GM12874 (cell line): ENCODE measurements at regions not wholly inside any gene's neighbourhood (a gene's known extent, or its start where the extent isn't known, plus 50 kb on each side); places are given as distances from the start of the nearest gene placed in this dataset.

Experiments
- TF ChIP-seq, protein P1 (sequence below): IDR thresholded peaks from 2 replicates; pipeline ENCODE4 v1.5.1; 2011; ENCODE audit warnings: low read depth, mild to moderate bottlenecking, control low read depth, low read length, moderate library complexity; ENCODE audit not compliant: insufficient read depth

DNA sequence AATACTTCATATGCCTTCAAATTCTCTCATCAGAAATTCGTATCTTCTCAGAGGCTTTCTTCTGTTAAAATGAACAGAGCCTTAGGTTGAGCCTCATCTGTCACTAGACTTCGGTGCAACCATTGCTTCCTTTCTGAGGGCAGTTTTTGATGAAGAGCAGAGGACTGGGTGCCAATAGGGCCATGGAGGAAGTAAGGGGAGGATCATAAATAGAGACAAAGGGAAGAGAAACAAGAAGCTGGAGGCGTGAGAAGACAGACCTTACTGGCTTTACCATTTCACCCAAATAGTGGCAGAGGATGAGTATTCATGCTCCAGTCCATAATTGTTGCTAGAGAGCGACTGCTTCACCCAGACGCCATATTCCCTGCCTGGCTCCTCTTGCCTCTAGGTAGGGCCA lies 215.6 kb upstream of the PKDCC start:
- TF ChIP-seq, protein P1, sequence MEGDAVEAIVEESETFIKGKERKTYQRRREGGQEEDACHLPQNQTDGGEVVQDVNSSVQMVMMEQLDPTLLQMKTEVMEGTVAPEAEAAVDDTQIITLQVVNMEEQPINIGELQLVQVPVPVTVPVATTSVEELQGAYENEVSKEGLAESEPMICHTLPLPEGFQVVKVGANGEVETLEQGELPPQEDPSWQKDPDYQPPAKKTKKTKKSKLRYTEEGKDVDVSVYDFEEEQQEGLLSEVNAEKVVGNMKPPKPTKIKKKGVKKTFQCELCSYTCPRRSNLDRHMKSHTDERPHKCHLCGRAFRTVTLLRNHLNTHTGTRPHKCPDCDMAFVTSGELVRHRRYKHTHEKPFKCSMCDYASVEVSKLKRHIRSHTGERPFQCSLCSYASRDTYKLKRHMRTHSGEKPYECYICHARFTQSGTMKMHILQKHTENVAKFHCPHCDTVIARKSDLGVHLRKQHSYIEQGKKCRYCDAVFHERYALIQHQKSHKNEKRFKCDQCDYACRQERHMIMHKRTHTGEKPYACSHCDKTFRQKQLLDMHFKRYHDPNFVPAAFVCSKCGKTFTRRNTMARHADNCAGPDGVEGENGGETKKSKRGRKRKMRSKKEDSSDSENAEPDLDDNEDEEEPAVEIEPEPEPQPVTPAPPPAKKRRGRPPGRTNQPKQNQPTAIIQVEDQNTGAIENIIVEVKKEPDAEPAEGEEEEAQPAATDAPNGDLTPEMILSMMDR, result no peak

DNA sequence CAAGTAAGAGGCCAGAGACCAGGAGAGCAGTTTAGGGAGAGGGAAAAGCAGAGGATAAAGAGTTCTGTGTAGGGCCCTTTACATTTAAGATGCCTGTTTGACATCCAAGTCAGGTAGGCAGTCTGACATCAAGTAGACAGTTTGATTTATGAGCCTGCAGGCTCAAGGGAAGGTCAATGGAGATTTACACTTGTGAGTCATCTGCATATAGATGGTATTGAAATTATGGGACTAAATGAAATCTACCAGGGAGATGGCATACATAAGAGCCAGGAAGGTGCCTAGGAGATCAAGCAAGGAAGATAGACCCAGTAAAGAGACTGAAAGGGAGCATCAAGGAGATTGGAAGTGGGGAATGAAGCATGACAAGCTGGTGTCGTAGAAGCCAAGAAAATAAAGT lies 212.4 kb upstream of the PKDCC start:
- TF ChIP-seq, protein P1, result no peak

DNA sequence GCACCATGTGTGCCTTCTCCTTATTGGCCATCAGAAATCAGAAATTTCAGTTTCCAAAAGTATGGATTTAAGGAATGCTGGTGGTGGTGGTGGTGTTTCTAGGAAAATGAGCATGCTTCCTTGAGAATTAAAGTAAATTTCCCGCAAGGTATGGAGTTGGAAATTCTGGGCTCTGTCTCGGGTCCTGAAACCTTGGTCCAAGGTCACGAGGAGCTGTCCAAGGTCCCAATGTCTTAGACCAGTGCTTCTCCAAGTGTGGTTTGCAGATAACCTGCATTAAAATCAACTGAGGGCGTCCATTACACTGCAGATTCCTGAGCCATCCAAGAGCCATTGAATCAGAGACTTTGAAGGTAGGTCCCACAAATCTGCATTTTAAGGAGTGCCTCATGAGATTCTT lies 210.9 kb upstream of the PKDCC start:
- TF ChIP-seq, protein P1, result no peak

DNA sequence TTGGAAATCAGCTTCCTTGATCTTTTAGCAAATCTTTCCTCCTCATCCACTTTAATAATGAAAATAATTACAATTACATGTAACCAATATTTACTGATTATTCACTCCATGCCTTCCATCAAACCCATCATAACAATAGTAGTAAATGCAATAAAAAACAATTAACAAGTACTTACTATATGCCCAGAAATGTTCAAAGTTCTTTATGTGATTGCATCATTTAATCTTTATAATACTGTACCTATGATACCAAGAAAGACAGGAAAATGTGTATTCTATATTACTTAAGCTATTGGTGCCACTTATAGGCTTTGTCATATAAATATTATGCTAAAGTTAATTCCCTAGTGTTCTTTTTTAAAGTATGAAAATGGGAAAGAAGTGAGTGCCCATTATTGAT lies 210.2 kb upstream of the PKDCC start:
- TF ChIP-seq, protein P1, result no peak

DNA sequence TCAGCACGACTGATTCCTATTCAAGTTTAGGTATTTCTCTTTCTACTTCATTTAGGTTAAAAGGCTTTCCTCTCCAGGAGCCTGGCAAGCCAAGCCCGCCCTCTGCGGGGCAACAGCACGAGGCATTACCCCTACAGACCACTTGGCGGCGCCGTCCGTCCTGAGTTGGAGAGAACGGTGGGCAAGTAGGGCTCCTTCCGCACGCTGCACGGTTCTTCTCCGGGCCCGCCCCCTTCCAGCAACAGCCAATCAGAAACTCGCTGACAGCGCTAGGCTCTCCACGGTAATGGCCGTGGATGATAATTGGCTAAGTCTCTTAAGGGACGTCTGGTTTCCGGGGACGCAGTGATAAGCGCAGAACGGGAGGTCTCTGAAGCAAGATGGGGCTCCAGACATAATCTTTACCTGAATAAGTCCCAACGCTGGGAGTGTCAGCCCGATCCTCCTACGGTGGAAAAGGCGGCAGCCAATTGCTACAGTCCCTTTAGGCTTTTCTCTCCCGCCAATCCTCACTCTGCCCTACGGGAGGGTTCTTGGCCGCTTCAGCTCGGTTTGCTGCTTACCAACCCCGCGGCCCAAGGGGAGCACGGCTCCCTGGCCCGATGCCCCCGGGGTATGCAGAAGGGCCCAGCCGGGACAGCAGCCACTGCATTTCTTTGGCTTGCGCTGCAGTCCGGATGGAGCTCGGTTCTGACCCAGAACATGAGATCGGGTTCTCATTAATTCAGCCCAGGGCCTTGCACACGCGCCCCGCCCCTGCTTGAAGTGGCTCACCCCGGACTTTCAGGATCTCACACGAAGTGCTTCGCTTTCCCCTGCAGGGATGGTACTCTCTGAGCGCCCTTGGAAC lies 206.9 kb upstream of the PKDCC start:
- TF ChIP-seq, protein P1, result peak; percentile 95

DNA sequence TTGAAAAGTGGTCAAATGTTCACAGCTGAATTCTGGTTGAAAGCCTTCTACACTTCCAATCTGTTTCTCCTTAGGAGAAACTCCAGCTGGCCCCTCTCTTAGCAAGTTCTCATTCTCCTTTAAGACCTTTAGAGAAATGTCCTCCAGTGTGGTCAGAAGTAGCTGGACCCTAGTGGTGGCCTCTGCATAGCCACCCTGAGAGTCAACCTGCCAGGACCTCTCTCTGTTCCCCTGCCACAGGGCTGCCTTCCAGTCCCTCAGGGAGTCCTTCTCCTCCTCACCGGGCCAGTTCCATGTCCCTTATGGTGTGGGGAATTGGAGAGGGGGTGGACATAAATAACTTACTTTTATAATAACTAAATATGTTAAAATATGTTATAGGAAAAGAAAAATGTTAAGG lies 200.9 kb upstream of the PKDCC start:
- TF ChIP-seq, protein P1, result no peak

DNA sequence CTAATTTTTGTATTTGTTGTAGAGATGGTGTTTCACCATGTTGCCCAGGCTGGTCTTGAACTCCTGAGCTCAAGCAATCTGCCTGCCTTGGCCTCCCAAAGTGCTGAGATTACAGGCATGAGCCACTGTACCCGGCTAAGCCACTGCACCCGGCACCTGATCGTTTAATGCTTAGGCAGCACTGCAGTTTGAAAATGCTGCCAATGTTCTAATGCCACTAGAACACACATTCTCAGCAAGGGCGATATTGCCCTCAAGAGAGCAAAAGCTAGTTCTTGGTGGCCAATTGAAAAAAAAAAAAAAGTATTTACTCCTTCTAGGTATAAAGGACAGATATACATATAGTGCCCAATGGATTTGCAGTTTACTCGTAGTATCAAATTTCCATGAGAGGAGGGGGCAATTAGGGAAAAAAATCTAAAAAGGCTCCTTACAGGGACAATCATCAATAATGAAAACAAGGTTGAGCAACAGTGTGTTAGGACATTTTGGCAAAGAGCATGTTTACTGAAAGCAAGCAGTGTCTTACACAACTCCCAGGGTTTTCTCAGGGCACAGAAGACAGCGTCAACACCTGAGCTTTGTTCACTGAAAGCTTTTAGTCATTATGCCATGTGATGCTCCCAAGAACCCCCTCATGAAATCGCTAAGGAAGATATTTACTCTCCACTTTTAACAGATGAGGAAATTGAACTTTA lies 199.9 kb upstream of the PKDCC start:
- TF ChIP-seq, protein P1, result no peak
